Fibroblast of peridontal ligament (primary cell): ENCODE measurements at regions not wholly inside any gene's neighbourhood (a gene's known extent, or its start where the extent isn't known, plus 50 kb on each side); places are given as distances from the start of the nearest gene placed in this dataset.
"Not testable (repeated sequence)": the region's sequence is repeated elsewhere in the genome, so short reads cannot be mapped to it uniquely, and the experiment has no call there.

Source experiments
- DNase-seq: peaks from one replicate; pipeline ENCODE4 v3.0.0-alpha.2; 2010; ENCODE audit errors: extremely low read depth

- no peak for DNase-seq
Measured at GRCh38 chrX:95612350-95612749, 1072.3 kb upstream of the DIAPH2 start.

- no peak for DNase-seq
Measured at GRCh38 chrX:95622200-95622599, 1062.4 kb upstream of the DIAPH2 start.

GRCh38 chrX:95626748-95627147, 1057.9 kb upstream of the DIAPH2 start:
- no peak for DNase-seq

GRCh38 chrX:95628796-95629195, 1055.8 kb upstream of the DIAPH2 start:
- no peak for DNase-seq

GRCh38 chrX:95629737-95630136, 1054.9 kb upstream of the DIAPH2 start:
- no peak for DNase-seq

GRCh38 chrX:95640226-95640625, 1044.4 kb upstream of the DIAPH2 start:
- no peak for DNase-seq

- no peak for DNase-seq
Measured at GRCh38 chrX:95645738-95646137, 1038.9 kb upstream of the DIAPH2 start.

- no peak for DNase-seq
Measured at GRCh38 chrX:95662200-95662599, 1022.4 kb upstream of the DIAPH2 start.

GRCh38 chrX:95666056-95666455, 1018.6 kb upstream of the DIAPH2 start:
- DNase-seq: no peak

GRCh38 chrX:95675011-95675410, 1009.6 kb upstream of the DIAPH2 start:
- no peak for DNase-seq

- DNase-seq: peak; percentile 1
Measured at GRCh38 chrX:95675794-95676193, 1008.8 kb upstream of the DIAPH2 start.

GRCh38 chrX:95678679-95679078, 1006.0 kb upstream of the DIAPH2 start:
- no peak for DNase-seq

- no peak for DNase-seq
Measured at GRCh38 chrX:95693365-95693764, 991.3 kb upstream of the DIAPH2 start.

GRCh38 chrX:95703696-95704095, 980.9 kb upstream of the DIAPH2 start:
- DNase-seq: peak; percentile 58

- no peak for DNase-seq
Measured at GRCh38 chrX:95716841-95717240, 967.8 kb upstream of the DIAPH2 start.

- no peak for DNase-seq
Measured at GRCh38 chrX:95718746-95719145, 965.9 kb upstream of the DIAPH2 start.

GRCh38 chrX:95721011-95721410, 963.6 kb upstream of the DIAPH2 start:
- no peak for DNase-seq

- no peak for DNase-seq
Measured at GRCh38 chrX:95728446-95728845, 956.2 kb upstream of the DIAPH2 start.

- no peak for DNase-seq
Measured at GRCh38 chrX:95729401-95729800, 955.2 kb upstream of the DIAPH2 start.

GRCh38 chrX:95733426-95733825, 951.2 kb upstream of the DIAPH2 start:
- no peak for DNase-seq

GRCh38 chrX:95754411-95754810, 930.2 kb upstream of the DIAPH2 start:
- peak; percentile 18 for DNase-seq

GRCh38 chrX:95760356-95760755, 924.3 kb upstream of the DIAPH2 start:
- no peak for DNase-seq

GRCh38 chrX:95762716-95763115, 921.9 kb upstream of the DIAPH2 start:
- no peak for DNase-seq

- DNase-seq: peak; percentile 9
Measured at GRCh38 chrX:95764972-95765451, 919.6 kb upstream of the DIAPH2 start.

GRCh38 chrX:95771198-95771597, 913.4 kb upstream of the DIAPH2 start:
- not testable (repeated sequence) for DNase-seq
